HCT116 (cell line): ENCODE measurements at regions not wholly inside any gene's neighbourhood (a gene's known extent, or its start where the extent isn't known, plus 50 kb on each side); places are given as distances from the start of the nearest gene placed in this dataset.

ENCODE experiments used
- CEBPB ChIP-seq: IDR thresholded peaks from 2 replicates; pipeline ENCODE4 v1.6.1; 2012; ENCODE audit warnings: low read depth
- EZH2 ChIP-seq: fragments of 200-600 bp; sonication (generic); IDR thresholded peaks from 2 replicates; pipeline ENCODE4 v1.6.1; 2017; ENCODE audit warnings: antibody characterized with exemption, mixed run types
- EZH2phosphoT487 ChIP-seq: fragments of 200-600 bp; IDR thresholded peaks from 2 replicates; pipeline ENCODE4 v1.6.1; 2018; ENCODE audit warnings: antibody characterized with exemption, borderline replicate concordance
- FOSL1 ChIP-seq: IDR thresholded peaks from 2 replicates; pipeline ENCODE4 v1.6.1; 2012; ENCODE audit warnings: low read depth
- POLR2A ChIP-seq: IDR thresholded peaks from 2 replicates; pipeline ENCODE4 v1.7.0; 2011; ENCODE audit warnings: borderline replicate concordance; ENCODE audit not compliant: insufficient read depth, insufficient read length; ENCODE audit errors: extremely low read depth
- POLR2AphosphoS5 ChIP-seq: IDR thresholded peaks from 2 replicates; pipeline ENCODE4 v1.6.1; 2011; ENCODE audit warnings: mild to moderate bottlenecking, low read depth, low read length, moderate library complexity
- RAD21 ChIP-seq: IDR thresholded peaks from 2 replicates; pipeline ENCODE4 v1.6.1; 2012; ENCODE audit warnings: low read depth, mild to moderate bottlenecking
- SIN3A ChIP-seq: IDR thresholded peaks from 2 replicates; pipeline ENCODE4 v1.6.1; 2012; ENCODE audit warnings: low read depth
- TF ChIP-seq, protein P1 (sequence below), 3 experiments: fragments of 200-600 bp in 1 of 3; sonication (generic) in 1 of 3; IDR thresholded peaks in 2 of 3; conservative IDR thresholded peaks in 1 of 3; 2 replicates each; pipeline ENCODE4 v1.5.1; 2012 to 2017; ENCODE audit warnings: low read depth in 2 of 3, low read length in 2 of 3, antibody characterized with exemption in 1 of 3, borderline replicate concordance in 1 of 3, control low read depth in 1 of 3, mild to moderate bottlenecking in 1 of 3, mixed read lengths in 1 of 3, mixed run types in 1 of 3, moderate library complexity in 1 of 3; ENCODE audit not compliant: insufficient read depth in 1 of 3
- TF ChIP-seq, protein P2 (sequence below): IDR thresholded peaks from 2 replicates; pipeline ENCODE4 v1.6.1; 2012

DNA sequence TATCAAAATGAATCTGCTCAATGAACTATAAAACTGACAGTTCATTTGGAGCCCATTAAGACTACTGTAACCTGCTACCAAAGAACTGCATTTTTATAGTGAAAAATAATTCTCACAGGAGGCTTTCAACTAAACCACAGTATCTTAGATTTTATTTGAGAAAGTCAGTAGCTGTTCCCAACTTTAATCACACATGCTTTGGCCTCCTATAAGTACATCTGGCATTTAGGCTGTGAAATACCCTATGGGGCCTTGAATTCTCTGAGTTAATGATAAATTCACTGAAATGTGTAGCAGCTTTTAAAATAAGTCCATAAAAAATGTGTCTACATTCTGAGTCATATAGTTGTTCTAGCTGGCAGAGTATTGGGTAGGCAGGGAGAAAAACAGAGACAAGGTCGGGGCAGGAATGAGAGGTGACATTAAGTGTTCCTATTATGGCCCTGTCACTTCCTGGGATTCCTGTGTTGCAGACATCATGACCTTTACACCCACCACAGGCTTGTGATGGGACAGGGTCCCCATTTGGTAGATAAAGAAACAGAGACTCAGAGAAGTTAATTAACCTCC is 588.8 kb downstream of the REEP3 start:
- TF ChIP-seq POLR2A (no peak), SIN3A (no peak), POLR2AphosphoS5 (no peak), FOSL1 (no peak), RAD21 (no peak), EZH2 (no peak), EZH2phosphoT487 (no peak), CEBPB (no peak)
- TF ChIP-seq, protein P1, sequence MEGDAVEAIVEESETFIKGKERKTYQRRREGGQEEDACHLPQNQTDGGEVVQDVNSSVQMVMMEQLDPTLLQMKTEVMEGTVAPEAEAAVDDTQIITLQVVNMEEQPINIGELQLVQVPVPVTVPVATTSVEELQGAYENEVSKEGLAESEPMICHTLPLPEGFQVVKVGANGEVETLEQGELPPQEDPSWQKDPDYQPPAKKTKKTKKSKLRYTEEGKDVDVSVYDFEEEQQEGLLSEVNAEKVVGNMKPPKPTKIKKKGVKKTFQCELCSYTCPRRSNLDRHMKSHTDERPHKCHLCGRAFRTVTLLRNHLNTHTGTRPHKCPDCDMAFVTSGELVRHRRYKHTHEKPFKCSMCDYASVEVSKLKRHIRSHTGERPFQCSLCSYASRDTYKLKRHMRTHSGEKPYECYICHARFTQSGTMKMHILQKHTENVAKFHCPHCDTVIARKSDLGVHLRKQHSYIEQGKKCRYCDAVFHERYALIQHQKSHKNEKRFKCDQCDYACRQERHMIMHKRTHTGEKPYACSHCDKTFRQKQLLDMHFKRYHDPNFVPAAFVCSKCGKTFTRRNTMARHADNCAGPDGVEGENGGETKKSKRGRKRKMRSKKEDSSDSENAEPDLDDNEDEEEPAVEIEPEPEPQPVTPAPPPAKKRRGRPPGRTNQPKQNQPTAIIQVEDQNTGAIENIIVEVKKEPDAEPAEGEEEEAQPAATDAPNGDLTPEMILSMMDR (IDR thresholded peaks at IDR 0.05 in 2 of 3, conservative IDR thresholded peaks at IDR 0.05 in 1 of 3; ENCODE audit: borderline replicate concordance in 1 of 3, insufficient read depth in 1 of 3, low read depth in 2 of 3, low read length in 2 of 3) = no peak
- TF ChIP-seq, protein P2, sequence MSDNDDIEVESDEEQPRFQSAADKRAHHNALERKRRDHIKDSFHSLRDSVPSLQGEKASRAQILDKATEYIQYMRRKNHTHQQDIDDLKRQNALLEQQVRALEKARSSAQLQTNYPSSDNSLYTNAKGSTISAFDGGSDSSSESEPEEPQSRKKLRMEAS = no peak
